ENCODE measurements at regions not wholly inside any gene's neighbourhood (a gene's known extent, or its start where the extent isn't known, plus 50 kb on each side); places are given as distances from the start of the nearest gene placed in this dataset.

DNA sequence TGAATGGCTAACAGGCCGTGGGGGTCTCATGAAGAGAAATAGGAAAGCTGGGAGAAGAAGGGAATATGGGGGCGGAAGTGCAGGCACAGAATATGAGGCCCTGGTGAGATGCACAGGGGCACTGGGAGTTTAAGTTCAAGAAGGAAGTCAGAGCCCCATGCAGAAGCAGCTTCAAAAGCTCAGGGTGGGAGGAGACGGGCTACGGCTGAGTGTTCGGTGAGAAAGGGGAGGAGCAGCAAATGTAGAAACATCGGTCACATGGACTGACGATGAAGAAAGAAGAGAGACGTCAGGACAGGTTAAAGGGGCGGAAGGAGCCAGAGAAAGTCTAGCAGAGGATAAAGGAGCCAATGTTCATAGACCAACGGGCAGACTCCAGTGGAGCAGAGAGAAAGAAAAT is 204.5 kb upstream of the ZFHX3 start:
- POLR2A ChIA-PET, result no interaction called here
- no peak for DNase-seq (ENCODE audit: low read depth, low spot score)
- in situ Hi-C loops (cut with HindIII; ENCODE audit: low pct_unique_long_range_greater_than_20kb, low sequenced_read_pairs), result no loop called here
- Histone ChIP-seq H3K27me3 (ENCODE audit: control insufficient read depth, insufficient read depth, low read length) (no peaks in the 10 kb centered on the region), H3K4me1 (ENCODE audit: control insufficient read depth, insufficient read depth, low read length) (no peaks in the 10 kb centered on the region), H3K36me3 (ENCODE audit: control insufficient read depth, insufficient read depth, low read length) (no peaks in the 10 kb centered on the region), H3K27ac (ENCODE audit: low read length) (no peak overlapping the region), H3K4me3 (ENCODE audit: low read depth in 2 of 2, low read length in 2 of 2) (no peak overlapping the region), H3K9me3 (ENCODE audit: control insufficient read depth, insufficient read depth, low read depth, low read length) (no peaks in the 10 kb centered on the region)
- no TSS peak for BruUV-seq (replicated peaks)
- ATAC-seq, result no peak
- intact Hi-C loops (cut with micrococcal nuclease; ENCODE audit: unreplicated experiment), result no loop called here
- CTCF ChIA-PET, result no interaction called here
- TF ChIP-seq TCF7L2 (IDR thresholded peaks at IDR 0.05; ENCODE audit: low read depth, low read length) (no peak), POLR2AphosphoS5 (IDR thresholded peaks at IDR 0.05; ENCODE audit: low read depth, low read length) (no peak), SIN3A (IDR thresholded peaks at IDR 0.05; ENCODE audit: borderline replicate concordance, insufficient read depth, low read depth, low read length) (no peak)
- TF ChIP-seq, protein P1, sequence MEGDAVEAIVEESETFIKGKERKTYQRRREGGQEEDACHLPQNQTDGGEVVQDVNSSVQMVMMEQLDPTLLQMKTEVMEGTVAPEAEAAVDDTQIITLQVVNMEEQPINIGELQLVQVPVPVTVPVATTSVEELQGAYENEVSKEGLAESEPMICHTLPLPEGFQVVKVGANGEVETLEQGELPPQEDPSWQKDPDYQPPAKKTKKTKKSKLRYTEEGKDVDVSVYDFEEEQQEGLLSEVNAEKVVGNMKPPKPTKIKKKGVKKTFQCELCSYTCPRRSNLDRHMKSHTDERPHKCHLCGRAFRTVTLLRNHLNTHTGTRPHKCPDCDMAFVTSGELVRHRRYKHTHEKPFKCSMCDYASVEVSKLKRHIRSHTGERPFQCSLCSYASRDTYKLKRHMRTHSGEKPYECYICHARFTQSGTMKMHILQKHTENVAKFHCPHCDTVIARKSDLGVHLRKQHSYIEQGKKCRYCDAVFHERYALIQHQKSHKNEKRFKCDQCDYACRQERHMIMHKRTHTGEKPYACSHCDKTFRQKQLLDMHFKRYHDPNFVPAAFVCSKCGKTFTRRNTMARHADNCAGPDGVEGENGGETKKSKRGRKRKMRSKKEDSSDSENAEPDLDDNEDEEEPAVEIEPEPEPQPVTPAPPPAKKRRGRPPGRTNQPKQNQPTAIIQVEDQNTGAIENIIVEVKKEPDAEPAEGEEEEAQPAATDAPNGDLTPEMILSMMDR (IDR thresholded peaks at IDR 0.05), result no peak
- TF ChIP-seq, protein P2, sequence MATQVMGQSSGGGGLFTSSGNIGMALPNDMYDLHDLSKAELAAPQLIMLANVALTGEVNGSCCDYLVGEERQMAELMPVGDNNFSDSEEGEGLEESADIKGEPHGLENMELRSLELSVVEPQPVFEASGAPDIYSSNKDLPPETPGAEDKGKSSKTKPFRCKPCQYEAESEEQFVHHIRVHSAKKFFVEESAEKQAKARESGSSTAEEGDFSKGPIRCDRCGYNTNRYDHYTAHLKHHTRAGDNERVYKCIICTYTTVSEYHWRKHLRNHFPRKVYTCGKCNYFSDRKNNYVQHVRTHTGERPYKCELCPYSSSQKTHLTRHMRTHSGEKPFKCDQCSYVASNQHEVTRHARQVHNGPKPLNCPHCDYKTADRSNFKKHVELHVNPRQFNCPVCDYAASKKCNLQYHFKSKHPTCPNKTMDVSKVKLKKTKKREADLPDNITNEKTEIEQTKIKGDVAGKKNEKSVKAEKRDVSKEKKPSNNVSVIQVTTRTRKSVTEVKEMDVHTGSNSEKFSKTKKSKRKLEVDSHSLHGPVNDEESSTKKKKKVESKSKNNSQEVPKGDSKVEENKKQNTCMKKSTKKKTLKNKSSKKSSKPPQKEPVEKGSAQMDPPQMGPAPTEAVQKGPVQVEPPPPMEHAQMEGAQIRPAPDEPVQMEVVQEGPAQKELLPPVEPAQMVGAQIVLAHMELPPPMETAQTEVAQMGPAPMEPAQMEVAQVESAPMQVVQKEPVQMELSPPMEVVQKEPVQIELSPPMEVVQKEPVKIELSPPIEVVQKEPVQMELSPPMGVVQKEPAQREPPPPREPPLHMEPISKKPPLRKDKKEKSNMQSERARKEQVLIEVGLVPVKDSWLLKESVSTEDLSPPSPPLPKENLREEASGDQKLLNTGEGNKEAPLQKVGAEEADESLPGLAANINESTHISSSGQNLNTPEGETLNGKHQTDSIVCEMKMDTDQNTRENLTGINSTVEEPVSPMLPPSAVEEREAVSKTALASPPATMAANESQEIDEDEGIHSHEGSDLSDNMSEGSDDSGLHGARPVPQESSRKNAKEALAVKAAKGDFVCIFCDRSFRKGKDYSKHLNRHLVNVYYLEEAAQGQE (IDR thresholded peaks at IDR 0.05; ENCODE audit: insufficient read depth in 1 of 2, low read depth in 2 of 2, low read length in 1 of 2), result no peak

DNA sequence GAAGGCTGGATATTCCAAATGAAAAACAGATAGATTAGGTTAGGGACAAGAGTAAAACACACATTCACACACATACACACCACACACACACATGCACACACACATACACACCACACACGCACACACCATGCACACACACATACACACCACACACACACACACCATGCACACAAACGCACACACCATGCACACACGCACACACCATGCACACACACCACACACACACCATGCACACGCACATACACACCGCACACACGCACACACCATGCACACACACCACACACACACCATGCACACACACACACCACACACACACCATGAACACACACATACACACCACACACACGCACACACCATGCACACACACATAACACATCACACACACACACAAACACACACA is 203.7 kb upstream of the ZFHX3 start:
- intact Hi-C loops (cut with micrococcal nuclease; ENCODE audit: unreplicated experiment) (no loop called here), in situ Hi-C loops (cut with HindIII; ENCODE audit: low pct_unique_long_range_greater_than_20kb, low sequenced_read_pairs) (no loop called here)
- Histone ChIP-seq H3K27ac (ENCODE audit: low read length) (no peak overlapping the region), H3K4me1 (ENCODE audit: control insufficient read depth, insufficient read depth, low read length) (no peaks in the 10 kb centered on the region), H3K4me3 (ENCODE audit: low read depth in 2 of 2, low read length in 2 of 2) (no peak overlapping the region), H3K27me3 (ENCODE audit: control insufficient read depth, insufficient read depth, low read length) (no peaks in the 10 kb centered on the region), H3K36me3 (ENCODE audit: control insufficient read depth, insufficient read depth, low read length) (no peaks in the 10 kb centered on the region), H3K9me3 (ENCODE audit: control insufficient read depth, insufficient read depth, low read depth, low read length) (no peaks in the 10 kb centered on the region)
- ATAC-seq, result no peak
- POLR2A ChIA-PET, result no interaction called here
- no peak for DNase-seq (ENCODE audit: low read depth, low spot score)
- CTCF ChIA-PET, result no interaction called here
- no TSS peak for BruUV-seq (replicated peaks)
- TF ChIP-seq TCF7L2 (IDR thresholded peaks at IDR 0.05; ENCODE audit: low read depth, low read length) (no peak), SIN3A (IDR thresholded peaks at IDR 0.05; ENCODE audit: borderline replicate concordance, insufficient read depth, low read depth, low read length) (no peak), POLR2AphosphoS5 (IDR thresholded peaks at IDR 0.05; ENCODE audit: low read depth, low read length) (no peak)
- TF ChIP-seq, protein P2 (IDR thresholded peaks at IDR 0.05; ENCODE audit: insufficient read depth in 1 of 2, low read depth in 2 of 2, low read length in 1 of 2), result no peak
- TF ChIP-seq, protein P1 (IDR thresholded peaks at IDR 0.05), result no peak

All from Panc1 (cell line).